HCT116 (cell line): ENCODE measurements at regions not wholly inside any gene's neighbourhood (a gene's known extent, or its start where the extent isn't known, plus 50 kb on each side); places are given as distances from the start of the nearest gene placed in this dataset.

Experiments used
- CTCF ChIP-seq, 3 experiments: fragments of 200-600 bp in 1 of 3; sonication (generic) in 1 of 3; IDR thresholded peaks in 2 of 3; conservative IDR thresholded peaks in 1 of 3; 2 replicates each; pipeline ENCODE4 v1.5.1; 2012 to 2017; ENCODE audit warnings: low read depth in 2 of 3, low read length in 2 of 3, antibody characterized with exemption in 1 of 3, borderline replicate concordance in 1 of 3, control low read depth in 1 of 3, mild to moderate bottlenecking in 1 of 3, mixed read lengths in 1 of 3, mixed run types in 1 of 3, moderate library complexity in 1 of 3; ENCODE audit not compliant: insufficient read depth in 1 of 3
- POLR2A ChIP-seq: IDR thresholded peaks from 2 replicates; pipeline ENCODE4 v1.7.0; 2011; ENCODE audit warnings: borderline replicate concordance; ENCODE audit not compliant: insufficient read depth, insufficient read length; ENCODE audit errors: extremely low read depth
- YY1 ChIP-seq: IDR thresholded peaks from 2 replicates; pipeline ENCODE4 v1.6.1; 2011; ENCODE audit warnings: low read length, low read depth, moderate library complexity, mild to moderate bottlenecking; ENCODE audit not compliant: insufficient replicate concordance; ENCODE audit errors: extremely low read depth

DNA sequence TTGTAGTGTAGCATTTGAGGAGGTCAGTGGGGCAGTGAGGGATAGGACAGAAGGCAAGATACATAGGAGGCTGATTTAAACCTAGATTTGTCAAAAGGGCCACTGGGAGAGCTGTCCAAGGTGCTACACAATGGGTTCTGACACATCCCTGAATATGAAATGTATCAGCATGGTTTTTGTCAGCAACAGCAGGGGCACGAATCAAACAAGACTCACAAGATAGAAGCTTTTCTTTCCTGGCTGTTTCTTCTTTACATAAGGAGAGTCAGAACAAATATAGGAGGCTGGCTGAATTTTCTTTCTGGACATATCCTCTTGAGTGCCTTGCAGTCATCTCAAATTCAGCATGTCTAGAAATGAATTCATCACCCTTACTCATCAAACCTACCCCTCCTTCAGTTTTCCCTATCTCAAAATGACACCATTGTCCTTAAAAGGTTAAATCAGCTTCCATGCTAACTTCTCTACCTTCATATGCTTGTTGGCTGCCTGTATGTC is 130.5 kb downstream of the NPIPB5 start:
- TF ChIP-seq YY1: no peak
- no peak for TF ChIP-seq CTCF (IDR thresholded peaks at IDR 0.05 in 2 of 3, conservative IDR thresholded peaks at IDR 0.05 in 1 of 3; ENCODE audit: borderline replicate concordance in 1 of 3, insufficient read depth in 1 of 3, low read depth in 2 of 3, low read length in 2 of 3)
- no peak for TF ChIP-seq POLR2A
